Skeletal muscle satellite cell (primary cell): ENCODE measurements at regions not wholly inside any gene's neighbourhood (a gene's known extent, or its start where the extent isn't known, plus 50 kb on each side); places are given as distances from the start of the nearest gene placed in this dataset.
A peak's percentile ranks its signal among the peaks of the same experiment; 100 is the strongest.

Experiments
- H3K27me3 ChIP-seq: 2 replicates; pipeline ENCODE4 v1.7.0; 2013; ENCODE audit warnings: low read length; ENCODE audit not compliant: control insufficient read depth, insufficient read depth
- H3K36me3 ChIP-seq: 2 replicates; pipeline ENCODE4 v1.7.0; 2013; ENCODE audit warnings: mild to moderate bottlenecking, control low read depth, low read length; ENCODE audit not compliant: insufficient read depth
- H3K4me1 ChIP-seq: 2 replicates; pipeline ENCODE4 v1.7.0; 2013; ENCODE audit warnings: low read length; ENCODE audit not compliant: control insufficient read depth, insufficient read depth
- H3K4me2 ChIP-seq: 2 replicates; pipeline ENCODE4 v1.7.0; 2013; ENCODE audit warnings: mild to moderate bottlenecking, low read length
- H3K4me3 ChIP-seq: 2 replicates; pipeline ENCODE4 v1.7.0; 2013; ENCODE audit warnings: low read length
- H3K9ac ChIP-seq: 2 replicates; pipeline ENCODE4 v1.7.0; 2013; ENCODE audit warnings: mild to moderate bottlenecking, low read depth, low read length, moderate library complexity
- H3K9me3 ChIP-seq: replicated peaks from 2 replicates; pipeline ENCODE4 v1.7.0; 2013; ENCODE audit warnings: mild to moderate bottlenecking, control low read depth, low read length

- no peaks in the 10 kb centered on the region for H3K9me3 ChIP-seq
- no peaks in the 10 kb centered on the region for H3K36me3 ChIP-seq
- no peaks in the 10 kb centered on the region for H3K27me3 ChIP-seq
- peak overlapping the region; percentile 55 for H3K4me3 ChIP-seq
- peaks cover 34% of the 10 kb centered on the region for H3K4me1 ChIP-seq
- H3K9ac ChIP-seq = peak overlapping the region; percentile 22
- H3K4me2 ChIP-seq = peak overlapping the region; percentile 78
Measured at GRCh38 chr2:134137182-134137611, 116.7 kb upstream of the MGAT5 start.

GRCh38 chr2:134138115-134138514 is 115.8 kb upstream of the MGAT5 start:
- Histone ChIP-seq H3K36me3 (no peaks in the 10 kb centered on the region), H3K4me1 (peaks cover 43% of the 10 kb centered on the region), H3K9ac (no peak overlapping the region), H3K4me3 (no peak overlapping the region), H3K9me3 (no peaks in the 10 kb centered on the region), H3K4me2 (no peak overlapping the region), H3K27me3 (no peaks in the 10 kb centered on the region)

DNA sequence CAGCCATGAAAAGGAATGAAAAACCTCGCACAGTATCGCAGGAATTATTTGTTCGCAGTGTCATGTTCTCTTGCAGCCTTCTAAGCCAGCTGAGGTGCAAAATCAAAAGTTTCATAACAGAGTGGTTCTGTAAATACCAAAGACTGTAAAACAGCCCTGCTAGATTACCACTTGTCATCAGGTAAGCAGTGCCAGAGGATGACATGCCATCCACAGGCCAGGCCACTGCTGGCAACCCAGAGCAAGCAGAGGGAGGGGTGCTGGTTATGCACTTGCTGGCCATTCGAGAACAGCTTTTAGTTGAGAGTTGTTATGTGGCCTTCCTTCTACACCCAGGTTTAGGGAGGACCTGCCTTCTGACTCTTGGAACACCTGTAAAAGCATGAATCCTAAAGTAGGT is 114.3 kb upstream of the MGAT5 start:
- H3K9me3 ChIP-seq = no peaks in the 10 kb centered on the region
- H3K36me3 ChIP-seq = no peaks in the 10 kb centered on the region
- no peak overlapping the region for H3K9ac ChIP-seq
- H3K4me2 ChIP-seq = no peak overlapping the region
- peaks cover 44% of the 10 kb centered on the region for H3K4me1 ChIP-seq
- no peak overlapping the region for H3K4me3 ChIP-seq
- H3K27me3 ChIP-seq = no peaks in the 10 kb centered on the region

- Histone ChIP-seq H3K4me2 (no peak overlapping the region), H3K27me3 (no peaks in the 10 kb centered on the region), H3K9me3 (no peaks in the 10 kb centered on the region), H3K4me3 (no peak overlapping the region), H3K4me1 (peaks cover 44% of the 10 kb centered on the region), H3K9ac (no peak overlapping the region), H3K36me3 (no peaks in the 10 kb centered on the region)
Measured at GRCh38 chr2:134140251-134140661, 113.6 kb upstream of the MGAT5 start.

- no peaks in the 10 kb centered on the region for H3K9me3 ChIP-seq
- peaks cover 47% of the 10 kb centered on the region for H3K4me1 ChIP-seq
- no peaks in the 10 kb centered on the region for H3K27me3 ChIP-seq
Measured at GRCh38 chr2:134141598-134142340, 112.1 kb upstream of the MGAT5 start.

DNA sequence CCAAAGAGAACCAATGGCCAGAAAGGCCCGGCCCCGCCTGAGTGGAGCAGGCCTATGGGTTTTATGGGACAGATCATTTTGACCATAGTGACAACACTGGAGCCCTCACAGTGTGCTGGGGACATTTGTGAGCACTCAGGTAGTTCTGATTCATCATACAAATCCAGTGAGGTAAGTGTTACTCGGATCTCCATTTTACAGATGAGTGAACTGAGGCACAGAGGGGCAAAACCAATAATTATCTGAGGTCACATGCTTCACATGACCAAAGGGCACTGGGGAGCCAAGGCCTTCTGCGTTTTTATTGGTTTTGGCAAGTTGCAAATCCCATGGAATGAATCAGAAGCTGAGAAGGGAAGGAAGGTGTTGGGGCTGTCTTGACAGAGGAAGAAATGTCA is 111.5 kb upstream of the MGAT5 start:
- Histone ChIP-seq H3K4me3 (no peak overlapping the region), H3K27me3 (no peaks in the 10 kb centered on the region), H3K4me1 (peaks cover 47% of the 10 kb centered on the region), H3K9me3 (no peaks in the 10 kb centered on the region), H3K36me3 (no peaks in the 10 kb centered on the region), H3K4me2 (no peak overlapping the region), H3K9ac (no peak overlapping the region)

More at GRCh38 chr2:134141598-134142340, 112.1 kb upstream of the MGAT5 start:
- Histone ChIP-seq H3K4me3 (no peak overlapping the region), H3K4me2 (no peak overlapping the region), H3K36me3 (no peaks in the 10 kb centered on the region), H3K9ac (no peak overlapping the region)

DNA sequence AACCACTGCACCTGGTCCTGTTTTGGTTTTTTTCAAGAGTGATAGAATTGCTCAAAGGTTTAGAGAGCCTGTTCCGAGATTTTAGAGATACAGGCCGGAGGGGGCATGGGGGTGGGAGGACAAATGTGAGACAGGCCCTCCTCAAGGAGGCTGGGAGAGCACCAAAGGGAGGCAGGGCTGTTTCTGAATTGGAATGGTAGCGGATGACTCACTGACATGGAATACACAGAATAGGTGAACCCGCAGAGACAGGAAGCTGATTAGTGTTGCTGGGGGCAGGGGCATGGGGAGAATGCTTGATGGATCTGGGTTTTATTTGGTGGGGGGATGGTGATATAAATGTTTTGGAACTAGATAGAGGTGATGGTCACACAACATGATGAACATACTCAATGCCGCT is 111.0 kb upstream of the MGAT5 start:
- Histone ChIP-seq H3K9ac (no peak overlapping the region), H3K9me3 (no peaks in the 10 kb centered on the region), H3K36me3 (no peaks in the 10 kb centered on the region), H3K4me3 (no peak overlapping the region), H3K4me2 (no peak overlapping the region), H3K27me3 (no peaks in the 10 kb centered on the region), H3K4me1 (peaks cover 43% of the 10 kb centered on the region)

DNA sequence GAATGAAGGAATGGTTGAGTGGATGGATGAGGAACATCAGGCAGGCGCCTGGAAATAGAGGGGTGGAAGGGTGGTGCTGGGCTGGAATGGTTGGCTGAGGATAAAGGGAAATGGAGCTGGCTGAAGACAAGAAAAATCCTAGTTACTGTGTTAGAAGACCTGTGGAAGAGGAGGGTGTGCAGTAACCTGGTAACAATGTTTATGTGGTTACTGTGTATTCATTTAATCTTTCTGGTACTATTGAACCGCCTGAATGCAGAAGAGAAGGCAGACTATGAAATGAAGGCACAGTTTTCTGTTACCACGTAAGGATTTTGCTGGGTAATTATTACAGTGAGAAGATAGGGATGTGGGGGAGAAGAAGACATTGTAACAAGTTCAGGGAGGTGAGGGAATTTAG is 110.3 kb upstream of the MGAT5 start:
- Histone ChIP-seq H3K4me2 (no peak overlapping the region), H3K36me3 (no peaks in the 10 kb centered on the region), H3K9me3 (no peaks in the 10 kb centered on the region), H3K9ac (no peak overlapping the region), H3K4me1 (peaks cover 36% of the 10 kb centered on the region), H3K4me3 (no peak overlapping the region), H3K27me3 (no peaks in the 10 kb centered on the region)

DNA sequence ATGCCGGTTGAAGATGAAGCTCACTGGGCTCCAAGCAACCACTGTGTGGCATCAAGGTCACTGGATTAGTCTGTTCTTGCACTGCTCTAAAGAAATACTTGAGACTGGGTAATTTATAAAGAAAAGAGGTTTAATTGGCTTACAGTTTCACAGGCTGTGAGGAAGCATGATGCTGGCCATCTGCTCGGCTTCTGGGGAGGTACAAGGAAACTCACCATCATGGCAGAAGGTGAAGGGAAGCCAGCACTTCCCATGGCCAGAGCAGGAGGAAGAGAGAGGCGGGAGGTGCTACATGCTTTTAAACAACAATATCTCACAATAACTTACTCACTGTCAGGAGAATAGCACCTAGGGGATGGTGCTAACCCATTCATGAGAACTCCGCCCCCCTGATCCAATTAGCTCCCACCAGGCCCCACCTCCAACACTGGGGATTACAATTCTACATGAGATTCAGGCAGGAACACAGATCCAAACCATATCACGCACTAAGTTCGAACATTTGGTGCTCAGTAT is 109.7 kb upstream of the MGAT5 start:
- Histone ChIP-seq H3K4me3 (no peak overlapping the region), H3K27me3 (no peaks in the 10 kb centered on the region), H3K4me2 (no peak overlapping the region), H3K36me3 (no peaks in the 10 kb centered on the region), H3K4me1 (peaks cover 33% of the 10 kb centered on the region), H3K9ac (no peak overlapping the region), H3K9me3 (no peaks in the 10 kb centered on the region)

DNA sequence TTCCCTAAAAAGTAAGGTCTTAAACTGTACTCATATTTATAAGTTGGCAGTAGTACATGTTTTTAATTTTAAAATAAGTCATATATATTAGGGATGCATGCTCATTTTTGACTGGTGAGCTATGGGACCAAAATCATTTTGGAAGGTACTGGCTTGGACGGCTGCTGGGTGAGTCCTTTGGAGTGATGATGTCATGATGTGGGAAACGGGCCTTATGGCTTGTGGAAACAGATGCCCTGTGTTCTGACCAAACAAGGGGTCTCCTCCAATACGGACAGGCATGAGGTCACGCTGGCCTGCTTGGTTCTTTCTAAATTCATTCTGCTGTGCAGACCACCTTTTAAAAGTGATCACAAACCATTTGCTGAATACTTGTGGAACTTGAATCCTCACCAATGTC is 109.2 kb upstream of the MGAT5 start:
- Histone ChIP-seq H3K4me3 (no peak overlapping the region), H3K4me1 (peaks cover 33% of the 10 kb centered on the region)

GRCh38 chr2:134145519-134145918 is 108.4 kb upstream of the MGAT5 start:
- peaks cover 25% of the 10 kb centered on the region for H3K4me1 ChIP-seq
- H3K4me2 ChIP-seq = no peak overlapping the region
- H3K9ac ChIP-seq = no peak overlapping the region
- no peaks in the 10 kb centered on the region for H3K9me3 ChIP-seq
- no peaks in the 10 kb centered on the region for H3K36me3 ChIP-seq
- H3K27me3 ChIP-seq = no peaks in the 10 kb centered on the region
- H3K4me3 ChIP-seq = no peak overlapping the region

More for the DNA sequence above, 109.2 kb upstream of the MGAT5 start:
- Histone ChIP-seq H3K4me2 (no peak overlapping the region), H3K9me3 (no peaks in the 10 kb centered on the region), H3K36me3 (no peaks in the 10 kb centered on the region), H3K9ac (no peak overlapping the region), H3K27me3 (no peaks in the 10 kb centered on the region)

DNA sequence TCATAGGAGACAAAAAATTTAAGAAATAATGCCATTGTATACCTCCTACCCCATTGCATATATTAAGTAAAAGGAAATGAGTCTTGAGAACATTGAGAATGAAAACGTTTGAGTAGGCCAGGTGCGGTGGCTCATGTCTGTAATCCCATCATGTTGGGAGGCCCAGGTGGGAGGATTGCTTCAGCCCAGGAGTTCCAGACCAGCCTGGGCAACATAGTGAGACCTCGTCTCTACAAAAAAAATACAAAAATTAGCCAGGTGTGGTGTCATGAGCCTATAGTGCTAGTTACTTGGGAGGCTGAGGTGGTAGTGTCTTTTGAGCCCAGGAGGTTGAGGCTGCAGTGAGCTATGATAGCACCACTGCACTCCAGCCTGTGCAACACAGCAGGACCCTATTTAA is 107.7 kb upstream of the MGAT5 start:
- Histone ChIP-seq H3K9me3 (no peaks in the 10 kb centered on the region), H3K4me3 (no peak overlapping the region), H3K36me3 (no peaks in the 10 kb centered on the region), H3K27me3 (no peaks in the 10 kb centered on the region), H3K9ac (no peak overlapping the region), H3K4me1 (peaks cover 22% of the 10 kb centered on the region), H3K4me2 (no peak overlapping the region)
